ENCODE measurements at regions not wholly inside any gene's neighbourhood (a gene's known extent, or its start where the extent isn't known, plus 50 kb on each side); places are given as distances from the start of the nearest gene placed in this dataset.
A peak's percentile ranks its signal among the peaks of the same experiment; 100 is the strongest.

GRCh38 chr13:30367296-30367695 is 55.0 kb upstream of the UBE2L5 start:
- 92 to 98% (median 95%) methylated on average over 12 of the region's 12 CpGs for WGBS, 5 donors
- Histone ChIP-seq H3K4me1 (peaks cover 6 to 31% (median 15%) of the 10 kb centered on the region in 4 donors), H3K4me3 (no peak overlapping the region), H3K27me3 (no peaks in the 10 kb centered on the region), H3K27ac (no peak overlapping the region), H3K36me3 (no peaks in the 10 kb centered on the region), H3K9me3 (no peaks in the 10 kb centered on the region)
- intact Hi-C loops (cut with DNase I; ENCODE audit: low total_unique reads): no loop called here
- TF ChIP-seq CTCF (IDR thresholded peaks at IDR 0.05): no peak
- TF ChIP-seq POLR2AphosphoS5 (IDR thresholded peaks at IDR 0.05): no peak
- no peak for TF ChIP-seq EP300 (IDR thresholded peaks at IDR 0.05)
- no peak for TF ChIP-seq POLR2A (IDR thresholded peaks at IDR 0.05)
- no peak for DNase-seq

- TF ChIP-seq CTCF (IDR thresholded peaks at IDR 0.05) (no peak), POLR2AphosphoS5 (IDR thresholded peaks at IDR 0.05) (no peak), POLR2A (IDR thresholded peaks at IDR 0.05) (no peak), EP300 (IDR thresholded peaks at IDR 0.05) (no peak)
- Histone ChIP-seq H3K27me3 (no peaks in the 10 kb centered on the region), H3K9me3 (no peaks in the 10 kb centered on the region), H3K4me1 (peaks cover 6 to 25% (median 15%) of the 10 kb centered on the region in 4 donors), H3K27ac (peak overlapping the region in 1 of 5 donors; percentile 85), H3K4me3 (no peak overlapping the region), H3K36me3 (no peaks in the 10 kb centered on the region)
- DNase-seq: no peak
- intact Hi-C loops (cut with DNase I; ENCODE audit: low total_unique reads): no loop called here
- 65 to 92% (median 81%) methylated on average over 1 of the region's 1 CpG for WGBS, 5 donors
Observed at GRCh38 chr13:30370146-30370545, 52.1 kb upstream of the UBE2L5 start.

- intact Hi-C loops (cut with DNase I; ENCODE audit: low total_unique reads): no loop called here
- no peak for DNase-seq
- 85 to 92% (median 90%) methylated on average over 4 of the region's 4 CpGs for WGBS, 5 donors
- peaks cover 6 to 25% (median 15%) of the 10 kb centered on the region in 4 donors for H3K4me1 ChIP-seq
- no peaks in the 10 kb centered on the region for H3K27me3 ChIP-seq
- H3K9me3 ChIP-seq: no peaks in the 10 kb centered on the region
- no peak for TF ChIP-seq POLR2AphosphoS5 (IDR thresholded peaks at IDR 0.05)
- TF ChIP-seq POLR2A (IDR thresholded peaks at IDR 0.05): no peak
- H3K36me3 ChIP-seq: no peaks in the 10 kb centered on the region
- peak overlapping the region in 4 of 5 donors; percentile 71 to 92 (median 82) for H3K27ac ChIP-seq
- no peak overlapping the region for H3K4me3 ChIP-seq
Observed at GRCh38 chr13:30370916-30371521, 51.3 kb upstream of the UBE2L5 start.

- TF ChIP-seq POLR2AphosphoS5 (IDR thresholded peaks at IDR 0.05) (peak in 2 of 3 donors; percentile 80 to 91), CTCF (IDR thresholded peaks at IDR 0.05) (no peak)
- Histone ChIP-seq H3K27me3 (no peaks in the 10 kb centered on the region), H3K36me3 (no peaks in the 10 kb centered on the region), H3K4me1 (peaks cover 6 to 31% (median 16%) of the 10 kb centered on the region in 4 donors), H3K9me3 (no peaks in the 10 kb centered on the region), H3K27ac (peak overlapping the region; percentile 71 to 92 (median 85)), H3K4me3 (no peak overlapping the region)
- intact Hi-C loops (cut with DNase I; ENCODE audit: low total_unique reads): no loop called here
- WGBS, 5 donors: 12 to 27% (median 18%) methylated on average over 14 of the region's 14 CpGs
- DNase-seq: peak; percentile 71 to 89
Observed at GRCh38 chr13:30371649-30372265, 50.5 kb upstream of the UBE2L5 start.

All from stomach (tissue), 8 donors.